GM18502 (cell line): ENCODE measurements at regions not wholly inside any gene's neighbourhood (a gene's known extent, or its start where the extent isn't known, plus 50 kb on each side); places are given as distances from the start of the nearest gene placed in this dataset.
A peak's percentile ranks its signal among the peaks of the same experiment; 100 is the strongest.

ENCODE experiments used
- ATAC-seq: cut with Tn5 transposase; IDR thresholded peaks from one replicate; pipeline ENCODE4 v1.9.1; 2021; ENCODE audit warnings: mild to moderate bottlenecking; ENCODE audit not compliant: unreplicated experiment, poor library complexity

DNA sequence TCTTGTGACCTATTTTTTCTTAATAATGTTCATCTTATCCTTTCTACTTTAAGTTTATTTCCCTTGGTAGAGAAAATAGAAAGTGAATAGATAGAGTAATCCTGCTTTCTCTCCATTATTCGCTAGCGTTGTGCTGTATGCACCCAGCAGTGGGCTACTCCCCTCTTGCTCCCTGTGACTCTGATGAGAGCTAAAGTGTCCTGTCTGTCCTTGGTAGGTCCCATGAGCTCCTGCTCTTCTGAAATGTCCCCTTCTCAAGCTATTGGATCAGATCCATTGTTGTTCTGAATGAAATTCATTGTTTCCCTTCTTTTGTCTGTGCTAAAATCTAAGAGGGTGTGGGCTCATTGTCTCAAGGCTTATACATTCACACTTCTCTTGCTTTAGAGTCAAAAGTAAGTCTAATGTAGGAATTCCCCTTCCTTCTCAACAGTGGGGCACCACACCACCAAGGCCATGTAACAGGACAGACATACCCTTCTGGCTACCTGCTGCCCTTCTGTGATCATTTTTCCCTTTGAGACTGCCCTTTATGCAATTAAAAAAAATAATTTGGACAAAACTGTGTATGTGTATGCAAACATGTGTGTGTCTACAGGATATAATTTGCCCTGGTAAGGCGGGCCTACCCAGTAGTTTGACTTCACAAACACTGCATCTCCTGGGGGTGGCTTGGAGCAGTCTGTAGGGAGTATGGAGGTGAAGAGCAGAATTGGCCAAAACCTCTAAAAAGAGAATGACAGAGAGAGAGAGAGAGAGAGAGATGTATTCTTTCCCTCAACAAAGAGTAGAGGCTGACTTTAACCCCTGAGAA is 167.0 kb upstream of the MYLIP start:
- ATAC-seq, result peak; percentile 52

DNA sequence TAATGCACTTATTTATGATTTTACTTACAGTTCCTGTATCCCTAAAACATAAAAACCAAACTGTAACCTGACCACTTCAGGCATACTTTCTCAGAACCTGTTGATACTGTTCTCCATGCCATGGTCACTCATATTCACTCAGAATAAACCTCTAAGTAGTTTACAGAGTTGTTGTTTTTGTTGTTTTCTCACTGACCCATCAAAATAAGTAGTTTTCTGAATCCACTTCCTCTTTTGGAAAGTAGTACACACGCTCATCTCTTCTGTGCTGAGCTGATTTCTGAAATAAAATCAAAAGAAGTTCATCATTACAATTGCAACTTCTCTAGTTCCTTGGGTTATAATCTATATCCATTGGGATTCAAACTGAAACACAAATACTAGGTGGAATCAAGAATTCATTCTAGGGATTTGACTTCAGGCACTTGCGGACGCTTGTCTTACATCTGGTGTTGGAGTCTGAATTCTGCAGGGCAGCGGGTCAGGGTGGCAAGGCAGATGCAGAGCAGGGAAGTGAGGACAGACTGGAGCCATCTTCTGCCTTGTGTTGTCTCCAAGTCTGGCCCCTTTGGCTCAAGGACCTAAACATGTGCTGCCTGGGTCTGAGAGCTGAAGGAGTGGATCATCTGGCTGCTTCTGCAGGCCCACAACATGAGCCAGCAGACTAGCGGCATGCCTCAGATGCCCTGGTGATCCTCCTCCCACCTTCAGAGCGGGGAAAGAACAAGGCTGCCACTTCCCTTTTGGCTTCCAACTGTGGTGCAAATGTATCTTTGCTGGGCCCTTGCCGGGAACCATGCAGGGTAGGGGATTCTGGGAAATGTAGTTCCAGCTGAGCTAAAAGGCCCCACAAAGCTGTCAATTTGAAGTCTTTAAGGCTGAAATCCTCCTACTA is 167.9 kb upstream of the MYLIP start:
- no peak for ATAC-seq

DNA sequence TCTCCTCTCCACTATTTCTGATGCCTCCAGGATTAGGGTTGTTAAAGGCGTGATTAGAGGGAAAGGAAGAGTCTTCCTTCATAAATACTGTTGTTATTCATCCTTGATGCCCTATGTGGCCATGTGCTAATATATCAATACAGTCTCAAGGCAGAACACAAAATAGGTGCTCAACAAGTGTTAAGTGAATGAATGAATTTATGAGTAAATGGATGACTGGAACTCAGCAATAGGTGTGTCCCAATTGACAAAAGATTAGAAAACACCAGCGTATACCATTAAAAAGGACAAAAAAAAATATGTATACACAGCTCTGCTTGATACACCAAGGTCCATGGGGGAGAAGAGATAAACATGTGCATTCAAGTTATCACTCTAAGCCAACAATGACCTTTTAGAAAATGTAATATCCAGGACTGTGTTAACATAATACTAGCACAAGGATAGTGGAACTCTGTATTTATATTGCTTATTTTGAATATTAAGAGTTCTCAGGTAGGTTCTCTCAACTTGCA is 171.2 kb upstream of the MYLIP start:
- ATAC-seq, result no peak

DNA sequence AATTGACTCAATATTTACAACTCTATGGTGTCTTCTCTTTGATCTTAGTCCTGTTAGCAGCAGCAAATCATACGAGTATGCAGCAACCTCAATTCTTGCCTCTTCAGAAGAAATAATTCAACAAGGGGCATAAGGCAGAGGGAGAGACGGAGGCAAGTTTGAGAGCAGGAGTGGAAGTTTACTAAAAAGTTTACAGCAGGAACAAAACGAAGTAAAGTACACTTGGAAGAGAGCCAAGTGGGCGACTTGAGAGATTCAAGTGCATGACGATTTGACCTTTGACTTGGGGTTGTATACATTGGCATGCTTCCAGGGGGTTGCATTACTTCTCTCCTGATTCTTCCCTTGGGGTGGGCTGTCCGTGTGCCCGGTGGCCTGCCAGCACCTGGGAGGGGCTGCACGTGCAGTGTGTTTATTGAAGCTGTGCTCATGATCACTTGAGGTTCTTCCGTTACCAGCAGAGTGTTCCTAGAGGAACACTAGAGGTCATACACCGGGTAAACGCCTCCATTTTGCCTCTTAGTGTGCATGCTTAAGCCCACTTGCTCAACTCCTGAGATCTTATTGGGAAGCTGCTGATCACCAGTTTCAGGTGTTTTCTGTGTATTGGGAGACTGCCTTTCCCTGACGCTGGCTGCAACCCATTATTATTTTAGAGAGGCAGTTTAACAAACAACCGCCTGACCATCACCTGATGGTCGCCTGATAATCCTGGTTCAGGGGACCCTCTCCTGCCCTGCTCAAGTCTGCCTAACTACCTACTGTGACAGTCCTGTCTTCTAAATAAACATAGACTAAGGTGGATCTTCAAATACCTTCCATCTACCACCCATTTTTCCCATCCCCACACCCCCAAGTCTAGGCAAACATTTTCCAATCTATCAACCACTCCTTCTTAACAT is 172.4 kb upstream of the MYLIP start:
- ATAC-seq, result no peak

DNA sequence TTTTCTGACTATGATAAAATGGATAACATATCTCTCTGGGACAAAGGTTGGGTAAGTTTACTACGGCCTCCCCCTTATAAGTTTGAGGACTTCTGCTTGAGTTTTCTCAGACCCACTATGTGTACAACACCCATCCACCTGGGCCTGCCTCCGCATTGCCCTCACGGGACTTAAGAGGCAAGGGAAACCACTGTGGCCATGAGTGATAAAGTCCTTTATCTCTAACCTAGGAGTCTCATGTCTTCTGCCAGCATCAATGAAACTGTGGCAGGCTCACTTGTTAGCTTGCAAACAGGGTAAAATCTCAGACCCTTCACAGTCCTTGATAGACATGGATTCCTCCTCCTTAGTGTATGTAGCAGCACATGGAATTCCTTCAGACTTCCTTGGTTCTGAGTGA is 173.4 kb upstream of the MYLIP start:
- no peak for ATAC-seq

DNA sequence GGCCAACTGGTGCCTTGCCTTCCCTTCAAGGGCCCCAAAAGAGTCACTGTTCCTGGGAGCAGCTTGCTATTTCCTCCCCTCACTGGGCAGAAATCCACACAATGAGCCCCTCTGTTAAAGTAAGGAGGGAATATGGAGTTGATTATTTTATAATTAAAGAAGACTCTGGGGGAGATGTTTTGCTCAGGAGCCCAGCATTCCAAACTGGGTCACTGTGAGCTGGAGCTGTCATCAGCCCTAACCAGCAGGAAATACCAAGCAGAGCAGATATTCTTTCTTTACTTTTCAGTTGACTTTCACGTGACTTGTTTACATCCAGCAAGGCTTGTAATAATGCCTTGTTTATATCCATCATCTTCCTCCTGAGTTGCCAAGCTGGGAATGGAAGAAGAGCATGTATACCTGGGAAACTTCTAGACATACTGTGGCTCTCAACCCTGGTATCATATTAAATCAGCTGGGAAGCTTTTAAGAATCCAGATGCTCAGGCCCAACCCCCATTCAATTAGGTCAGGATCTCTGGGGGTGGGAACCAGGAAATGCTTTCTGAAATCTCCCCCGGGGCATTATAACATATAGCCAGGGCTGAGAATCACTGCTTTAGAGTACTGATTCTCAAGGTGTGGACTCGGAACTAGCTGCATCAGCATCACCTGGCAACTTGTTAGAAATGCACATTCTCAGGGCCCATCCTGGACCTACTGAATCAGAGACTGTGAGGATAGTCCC is 175.6 kb upstream of the MYLIP start:
- ATAC-seq, result no peak

DNA sequence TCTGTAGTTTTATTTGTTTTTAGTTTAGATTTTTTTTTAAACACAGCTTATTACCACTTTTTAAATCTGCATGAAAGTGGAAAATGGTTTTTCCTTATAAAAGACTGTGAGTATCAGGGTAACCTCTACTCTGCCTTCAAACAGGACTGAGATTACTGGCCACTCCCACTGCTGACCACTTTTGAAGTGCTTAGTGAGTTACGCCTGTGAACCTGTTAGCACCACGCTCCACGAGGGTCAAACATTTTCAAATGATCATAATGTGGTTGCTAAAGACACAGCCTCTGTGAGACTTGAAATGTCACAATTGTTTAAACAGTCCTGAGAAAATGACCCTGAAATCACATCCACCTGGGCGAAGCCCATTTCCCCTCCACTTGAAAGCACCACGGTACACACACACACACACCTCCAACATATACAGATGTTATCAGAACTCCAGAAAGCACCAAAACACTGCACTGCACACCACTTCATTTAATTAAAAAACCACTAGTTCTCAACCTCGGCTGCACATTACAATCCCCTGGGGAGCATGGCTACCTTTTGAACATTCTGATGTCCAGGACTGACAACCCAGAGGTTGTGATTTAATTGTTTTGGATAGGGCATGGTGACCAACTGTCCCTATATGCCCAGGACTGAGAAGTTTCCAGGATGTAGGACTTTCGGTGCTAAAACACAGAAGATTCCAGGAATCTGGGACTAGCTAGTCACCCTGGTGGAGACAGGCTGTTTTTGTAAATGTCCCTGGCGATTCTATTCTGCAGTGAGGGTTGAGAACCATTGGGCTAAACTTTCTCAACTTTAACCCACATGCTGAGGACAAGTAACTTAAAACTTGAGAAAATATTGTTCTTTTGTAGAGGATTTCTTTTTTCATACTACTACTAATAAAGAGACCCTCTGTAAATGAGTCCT is 176.4 kb upstream of the MYLIP start:
- no peak for ATAC-seq

DNA sequence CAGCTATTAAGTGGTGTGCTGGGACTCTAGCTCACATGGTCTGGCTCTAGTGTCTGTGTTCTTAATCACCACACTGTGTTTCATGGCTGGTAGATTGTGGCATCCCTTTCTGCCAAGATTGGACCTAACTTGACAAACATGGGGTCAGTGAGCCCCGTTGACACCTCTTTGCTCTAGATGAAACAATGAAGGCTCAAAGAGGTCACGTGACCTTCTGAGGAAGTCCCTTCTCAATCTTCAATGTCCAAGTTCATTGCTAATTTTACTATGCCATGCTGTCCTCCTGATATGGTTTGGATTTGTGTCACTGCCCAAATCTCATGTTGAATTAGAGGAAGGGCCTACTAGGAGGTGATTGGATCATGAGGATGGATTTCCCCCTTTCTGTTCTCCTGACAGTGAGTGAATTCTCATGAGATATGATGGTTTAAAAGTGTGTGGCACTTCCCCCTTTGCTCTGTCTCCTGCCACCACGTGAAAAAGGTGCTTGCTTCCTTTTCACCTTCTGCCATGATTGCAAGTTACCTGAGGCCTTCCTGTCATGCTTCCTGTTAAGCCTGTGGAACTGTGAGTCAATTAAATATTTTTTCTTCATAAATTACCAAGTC is 177.8 kb upstream of the MYLIP start:
- no peak for ATAC-seq

DNA sequence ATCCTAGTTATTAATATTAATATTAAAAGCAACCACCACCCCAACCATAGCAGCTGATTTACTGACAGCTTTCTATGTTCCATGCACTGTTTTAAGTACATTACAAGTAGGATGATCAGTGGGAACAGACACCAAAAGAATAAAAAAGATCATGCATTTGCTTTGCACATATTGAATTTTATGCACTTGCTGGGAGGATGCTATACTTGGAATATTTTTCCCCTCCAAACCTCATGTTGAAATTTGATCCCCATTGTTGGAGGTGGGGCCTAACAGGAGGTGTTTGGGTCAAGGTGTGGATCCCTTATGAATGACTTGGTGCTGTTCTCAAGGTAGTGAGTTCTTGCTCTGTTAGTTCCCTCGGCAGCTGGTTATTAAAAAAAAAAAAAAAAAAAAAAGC is 178.9 kb upstream of the MYLIP start:
- ATAC-seq, result no peak

DNA sequence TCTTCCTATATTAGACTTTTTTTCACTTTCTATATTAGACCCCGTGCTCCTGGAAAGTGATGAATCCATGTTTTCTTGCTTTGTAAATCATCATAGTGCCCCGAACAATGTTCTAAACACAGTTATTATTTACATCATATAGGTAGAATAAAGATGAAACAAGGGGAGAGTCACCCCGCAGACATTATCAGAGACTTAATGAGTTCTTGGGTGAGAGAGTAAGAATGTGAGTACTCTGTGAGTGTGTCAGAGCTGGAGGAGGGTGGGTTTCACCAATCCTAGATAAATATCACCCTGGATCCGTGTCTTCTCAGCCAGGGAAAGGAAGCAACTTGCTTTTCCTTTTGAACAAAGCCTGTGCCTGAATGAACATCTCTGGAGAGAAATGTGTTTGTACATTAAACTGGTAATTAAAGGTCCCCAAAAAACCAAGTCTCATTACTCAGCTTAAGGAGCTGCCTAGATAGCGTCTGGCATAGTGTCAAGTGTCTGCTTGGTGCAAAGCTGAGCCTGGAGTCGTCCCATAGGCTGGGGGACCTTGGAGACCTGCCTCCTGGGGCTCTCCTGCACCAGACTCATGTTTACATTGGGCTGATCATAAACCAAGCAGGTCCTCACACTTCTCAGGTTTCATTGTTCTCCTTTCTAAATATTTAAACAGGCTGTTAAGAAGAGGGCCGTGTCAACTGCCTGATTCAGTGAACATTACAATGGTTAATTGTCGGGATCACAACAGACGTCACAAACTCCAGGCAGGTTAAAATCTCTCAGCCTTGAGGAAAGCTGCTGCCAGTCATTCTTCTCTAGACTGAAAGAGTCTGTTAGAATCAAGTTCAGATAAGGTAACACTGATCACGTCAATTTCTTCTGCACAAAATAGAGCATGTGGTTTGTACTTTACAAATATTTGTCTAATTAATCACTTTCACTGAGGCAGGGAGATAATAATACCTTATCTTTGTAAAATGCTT is 179.7 kb upstream of the MYLIP start:
- no peak for ATAC-seq

DNA sequence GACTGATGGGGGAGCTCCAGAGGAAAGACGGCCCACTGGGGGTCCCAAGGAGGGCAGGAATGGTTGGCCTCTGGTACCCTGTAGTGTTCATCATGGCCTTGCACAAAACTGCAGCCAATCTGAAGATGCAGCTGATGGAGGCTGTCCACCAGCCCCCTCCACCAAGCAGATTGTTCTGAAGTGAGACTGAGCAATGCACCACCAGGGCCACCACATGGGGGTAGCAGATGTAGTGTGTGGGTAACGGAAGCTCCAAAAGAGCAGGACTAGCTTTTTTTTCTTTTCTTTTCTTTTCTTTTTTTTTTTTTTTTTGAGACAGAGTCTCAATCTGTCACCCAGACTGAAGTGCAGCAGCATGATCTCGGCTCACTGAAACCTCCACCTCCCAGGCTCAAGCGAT is 181.0 kb upstream of the MYLIP start:
- ATAC-seq, result no peak

DNA sequence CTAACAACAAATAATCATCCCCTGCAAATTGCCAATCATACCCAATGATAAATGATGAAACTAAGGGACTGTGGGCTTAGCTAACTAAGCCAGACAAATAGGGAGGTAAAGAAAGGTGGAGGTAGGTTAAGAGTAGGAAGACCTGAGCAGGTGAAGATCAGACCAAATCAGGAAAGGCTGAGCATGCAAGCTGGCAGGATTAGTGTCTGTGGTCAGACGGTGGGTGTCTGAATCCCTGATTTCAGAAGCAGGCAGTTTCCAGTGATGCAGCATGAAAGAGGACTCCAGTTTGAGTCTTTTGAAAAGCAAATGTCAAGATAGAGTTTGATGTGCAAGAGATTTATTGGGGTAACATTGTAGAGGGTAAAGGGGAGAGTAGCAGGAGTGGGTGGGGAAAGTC is 181.4 kb upstream of the MYLIP start:
- no peak for ATAC-seq

DNA sequence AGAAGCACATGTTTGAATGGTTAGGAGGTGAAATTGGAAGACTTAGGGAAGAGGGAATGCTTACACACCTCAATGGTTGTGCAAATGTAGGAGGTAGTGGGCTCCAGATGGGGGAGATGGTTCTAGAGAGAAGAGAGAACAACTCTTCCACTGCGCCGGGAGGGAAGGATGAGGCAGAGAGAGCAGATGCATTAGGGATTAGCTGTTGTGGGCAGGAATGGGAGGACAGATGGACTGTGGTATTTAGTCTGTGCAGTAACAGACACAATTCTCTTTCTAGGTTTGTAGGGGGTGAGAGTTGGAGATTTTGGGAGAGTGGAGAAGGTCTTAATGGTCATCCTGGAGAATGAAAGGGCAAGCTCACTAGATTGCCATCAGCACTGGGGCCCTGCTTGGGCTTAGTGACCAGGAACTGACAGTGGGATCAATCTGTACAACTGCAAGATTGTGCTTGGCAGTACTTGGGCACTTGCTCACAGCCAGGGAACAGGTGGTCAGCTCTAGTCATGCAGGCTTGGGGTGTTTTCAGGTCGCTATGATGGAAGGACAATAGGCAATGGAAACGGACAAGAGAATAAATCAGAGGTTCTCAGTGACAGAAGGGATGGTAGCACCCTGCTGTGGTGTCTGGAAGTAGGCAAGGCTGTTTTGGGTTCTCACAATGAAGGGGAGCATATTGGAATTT is 182.0 kb upstream of the MYLIP start:
- no peak for ATAC-seq

DNA sequence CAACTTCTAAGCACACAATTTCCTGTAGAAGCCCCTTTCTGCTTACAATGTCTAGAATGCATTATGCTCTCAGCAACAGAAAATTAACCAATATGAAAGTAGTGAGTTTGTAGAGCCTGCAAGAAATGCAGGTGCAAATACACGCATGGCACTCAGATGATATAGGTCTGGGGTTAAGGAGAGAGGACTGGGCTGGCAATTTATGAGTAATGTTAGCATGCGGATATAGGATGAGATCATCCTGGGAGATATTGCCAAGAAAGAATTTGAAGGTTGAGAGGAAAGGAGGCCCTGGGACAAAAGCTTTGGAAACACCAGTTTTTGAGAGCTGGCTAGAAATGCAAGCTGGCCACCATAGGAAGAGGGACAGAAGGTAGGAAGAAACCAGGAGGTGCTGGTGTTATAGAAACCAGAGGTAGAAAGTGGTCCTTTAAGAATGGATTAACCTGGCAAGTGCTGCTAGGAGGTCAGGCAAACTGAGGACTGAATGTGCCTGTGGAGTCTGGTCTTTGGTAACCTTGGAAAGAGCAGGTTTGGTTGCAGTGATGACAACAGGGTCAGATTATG is 183.2 kb upstream of the MYLIP start:
- ATAC-seq, result no peak

DNA sequence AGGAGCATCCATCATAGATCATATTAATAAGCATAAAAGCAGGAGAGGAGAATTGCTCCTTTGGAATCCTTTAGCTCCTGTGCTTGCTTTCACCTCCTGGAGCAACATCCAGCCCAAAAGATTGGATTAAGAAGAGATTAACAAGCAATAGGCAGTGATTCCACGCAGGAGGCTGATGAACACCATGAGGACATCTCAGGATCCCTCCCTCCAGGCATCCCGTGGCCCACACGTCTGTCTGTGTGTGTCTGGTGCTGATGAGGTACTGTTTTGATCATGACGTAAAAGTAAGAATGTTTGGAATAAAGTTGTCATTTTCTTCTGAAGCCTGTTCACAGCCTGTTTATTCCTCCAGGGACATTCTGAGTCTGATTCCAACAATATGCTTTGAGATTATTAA is 185.5 kb upstream of the MYLIP start:
- ATAC-seq, result no peak

DNA sequence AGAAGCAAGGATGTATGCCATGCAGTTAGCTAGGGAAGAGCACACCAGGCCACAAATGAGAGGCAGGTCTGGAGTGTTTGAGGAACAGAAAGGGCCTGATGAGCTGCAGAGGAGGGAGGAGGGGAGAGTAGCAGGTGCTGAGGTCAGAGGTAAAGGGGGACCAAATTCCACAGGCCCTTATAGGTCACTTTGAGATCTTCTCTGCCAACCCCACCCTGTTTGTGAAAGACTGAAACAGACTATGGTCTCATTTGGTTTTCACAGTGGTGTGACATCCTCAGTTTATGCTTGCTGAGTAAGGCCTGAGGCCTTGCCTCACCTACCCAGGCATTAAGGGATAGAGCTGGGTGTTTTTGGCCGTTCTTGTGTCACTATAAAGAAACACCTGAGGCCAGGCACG is 187.7 kb upstream of the MYLIP start:
- peak; percentile 51 for ATAC-seq
